Epithelial cell of proximal tubule (primary cell): ENCODE measurements at regions not wholly inside any gene's neighbourhood (a gene's known extent, or its start where the extent isn't known, plus 50 kb on each side); places are given as distances from the start of the nearest gene placed in this dataset.

Source experiments
- DNase-seq: peaks from one replicate; pipeline ENCODE4 v3.0.0-alpha.2; 2011; ENCODE audit warnings: low read depth
- H3K4me3 ChIP-seq: 2 replicates; pipeline ENCODE4 v1.5.1; 2011; ENCODE audit warnings: low read depth, mild to moderate bottlenecking, low read length
- TF ChIP-seq, protein P1 (sequence below): conservative IDR thresholded peaks from 2 replicates; pipeline ENCODE4 v1.5.1; 2012; ENCODE audit warnings: low read depth, mild to moderate bottlenecking, low read length

DNA sequence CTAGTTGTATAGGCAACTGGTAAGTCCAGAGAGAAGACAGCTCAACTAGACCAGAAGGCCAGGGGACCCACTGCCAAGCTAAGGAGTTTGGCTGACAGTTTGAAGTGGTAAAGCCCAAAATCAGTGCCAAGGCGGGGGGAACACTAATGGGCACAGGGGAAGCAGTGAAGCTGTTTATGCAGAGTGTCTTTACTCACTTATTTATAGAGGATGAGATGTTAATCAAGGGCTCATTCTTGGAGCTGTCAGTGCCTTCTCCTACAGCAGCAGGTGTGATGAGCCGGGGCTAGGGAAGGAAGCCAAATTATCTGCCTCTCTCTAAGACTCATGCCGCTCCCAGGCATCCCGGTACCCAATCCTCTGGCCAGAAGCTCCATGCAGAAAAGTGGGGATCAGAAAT is 75.2 kb upstream of the GALNT10 start:
- TF ChIP-seq, protein P1, sequence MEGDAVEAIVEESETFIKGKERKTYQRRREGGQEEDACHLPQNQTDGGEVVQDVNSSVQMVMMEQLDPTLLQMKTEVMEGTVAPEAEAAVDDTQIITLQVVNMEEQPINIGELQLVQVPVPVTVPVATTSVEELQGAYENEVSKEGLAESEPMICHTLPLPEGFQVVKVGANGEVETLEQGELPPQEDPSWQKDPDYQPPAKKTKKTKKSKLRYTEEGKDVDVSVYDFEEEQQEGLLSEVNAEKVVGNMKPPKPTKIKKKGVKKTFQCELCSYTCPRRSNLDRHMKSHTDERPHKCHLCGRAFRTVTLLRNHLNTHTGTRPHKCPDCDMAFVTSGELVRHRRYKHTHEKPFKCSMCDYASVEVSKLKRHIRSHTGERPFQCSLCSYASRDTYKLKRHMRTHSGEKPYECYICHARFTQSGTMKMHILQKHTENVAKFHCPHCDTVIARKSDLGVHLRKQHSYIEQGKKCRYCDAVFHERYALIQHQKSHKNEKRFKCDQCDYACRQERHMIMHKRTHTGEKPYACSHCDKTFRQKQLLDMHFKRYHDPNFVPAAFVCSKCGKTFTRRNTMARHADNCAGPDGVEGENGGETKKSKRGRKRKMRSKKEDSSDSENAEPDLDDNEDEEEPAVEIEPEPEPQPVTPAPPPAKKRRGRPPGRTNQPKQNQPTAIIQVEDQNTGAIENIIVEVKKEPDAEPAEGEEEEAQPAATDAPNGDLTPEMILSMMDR, result no peak
- no peak for DNase-seq
- H3K4me3 ChIP-seq, result no peak overlapping the region

DNA sequence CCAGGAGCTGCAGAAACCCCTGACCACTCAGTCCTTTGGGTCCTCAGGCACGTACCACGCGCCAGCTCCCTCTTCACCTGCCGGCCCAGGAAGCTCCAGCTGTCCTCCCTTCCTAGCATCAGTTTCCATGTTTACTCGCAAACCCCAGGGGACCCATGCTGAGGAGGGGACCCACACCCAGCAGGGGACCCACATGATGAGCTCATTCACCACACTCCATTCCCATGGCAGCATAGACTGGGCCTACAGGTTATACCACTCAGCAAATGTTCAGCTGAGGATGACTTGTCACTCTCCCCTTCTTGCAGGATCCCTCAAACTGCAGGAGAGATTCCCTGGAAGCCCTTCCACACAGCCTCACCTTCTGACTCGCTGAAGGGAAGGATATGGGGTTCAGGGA is 73.5 kb upstream of the GALNT10 start:
- TF ChIP-seq, protein P1, result no peak
- no peak overlapping the region for H3K4me3 ChIP-seq
- DNase-seq, result no peak

DNA sequence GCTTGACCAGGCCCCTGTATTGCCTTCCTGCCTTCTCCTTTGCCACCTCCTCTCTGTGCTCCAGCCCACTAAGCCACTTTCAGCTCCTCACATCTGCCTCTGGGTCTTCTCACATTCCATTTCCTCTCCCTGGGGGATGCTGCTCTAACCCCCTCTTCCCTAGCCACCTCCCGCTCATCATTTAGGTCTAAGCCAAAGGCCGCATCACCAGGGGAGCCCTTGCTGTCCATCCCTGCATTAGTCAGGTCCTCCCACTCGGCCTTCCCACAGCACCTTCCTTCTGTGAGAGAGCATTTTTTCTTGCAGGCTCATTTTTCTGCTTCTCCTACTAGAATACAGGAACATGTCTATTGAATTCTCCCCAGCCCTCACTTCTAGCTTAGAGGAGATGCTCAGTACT is 72.6 kb upstream of the GALNT10 start:
- DNase-seq, result no peak
- H3K4me3 ChIP-seq, result no peak overlapping the region
- TF ChIP-seq, protein P1, result no peak

GRCh38 chr5:154118385-154118784 is 72.1 kb upstream of the GALNT10 start:
- DNase-seq, result no peak
- H3K4me3 ChIP-seq, result no peak overlapping the region
- TF ChIP-seq, protein P1, result no peak

DNA sequence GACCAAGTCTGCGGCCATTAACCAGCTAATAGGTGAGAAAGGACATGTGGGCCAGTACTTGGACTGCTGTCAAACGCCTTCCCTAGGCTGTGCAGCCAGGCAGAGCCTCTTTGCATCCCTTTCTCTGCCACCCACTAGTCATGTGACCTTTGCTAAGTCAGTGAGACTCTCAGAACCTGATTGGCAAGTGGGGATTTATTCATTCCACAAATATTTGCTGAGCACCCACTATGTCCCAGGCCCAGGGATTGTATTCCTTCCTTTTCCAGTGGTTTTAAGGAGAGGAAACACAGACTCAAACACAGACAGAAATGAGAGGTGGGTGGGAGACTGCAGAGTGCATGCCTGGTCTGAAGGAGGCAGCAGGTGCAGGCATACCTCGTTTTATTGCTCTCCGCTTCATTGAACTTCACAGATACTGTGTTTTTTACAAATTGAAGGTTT is 71.6 kb upstream of the GALNT10 start:
- DNase-seq, result peak; percentile 83
- TF ChIP-seq, protein P1, result peak; percentile 34
- no peak overlapping the region for H3K4me3 ChIP-seq

DNA sequence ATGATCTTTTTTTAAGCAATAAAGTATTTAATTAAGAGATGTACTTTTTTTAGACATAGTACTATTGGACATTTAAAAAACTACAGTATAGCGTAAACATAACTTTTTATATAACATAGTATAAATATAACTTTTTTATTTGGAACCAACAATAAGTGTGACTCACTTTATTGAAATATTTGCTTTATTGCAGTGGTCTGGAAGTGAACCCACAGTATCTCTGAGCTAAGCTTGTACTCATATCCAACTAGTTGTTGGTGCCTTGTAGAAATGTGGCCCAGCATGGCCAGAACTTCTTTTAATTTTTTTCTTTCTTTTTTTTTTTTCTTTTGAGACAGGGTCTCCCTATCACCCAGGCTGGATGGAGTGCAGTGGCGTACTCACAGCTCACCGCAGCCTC is 61.5 kb upstream of the GALNT10 start:
- no peak for DNase-seq
- no peak overlapping the region for H3K4me3 ChIP-seq
- TF ChIP-seq, protein P1, result no peak

GRCh38 chr5:154129921-154130320 is 60.6 kb upstream of the GALNT10 start:
- TF ChIP-seq, protein P1, result no peak
- DNase-seq, result no peak
- no peak overlapping the region for H3K4me3 ChIP-seq
